ENCODE measurements at regions not wholly inside any gene's neighbourhood (a gene's known extent, or its start where the extent isn't known, plus 50 kb on each side); places are given as distances from the start of the nearest gene placed in this dataset.
A peak's percentile ranks its signal among the peaks of the same experiment; 100 is the strongest.

GRCh38 chr16:72501739-72502593 lies 330.0 kb upstream of the PMFBP1 start:
- H3K27ac ChIP-seq = no peak overlapping the region
- intact Hi-C loops (cut with DNase I) = no loop called here

DNA sequence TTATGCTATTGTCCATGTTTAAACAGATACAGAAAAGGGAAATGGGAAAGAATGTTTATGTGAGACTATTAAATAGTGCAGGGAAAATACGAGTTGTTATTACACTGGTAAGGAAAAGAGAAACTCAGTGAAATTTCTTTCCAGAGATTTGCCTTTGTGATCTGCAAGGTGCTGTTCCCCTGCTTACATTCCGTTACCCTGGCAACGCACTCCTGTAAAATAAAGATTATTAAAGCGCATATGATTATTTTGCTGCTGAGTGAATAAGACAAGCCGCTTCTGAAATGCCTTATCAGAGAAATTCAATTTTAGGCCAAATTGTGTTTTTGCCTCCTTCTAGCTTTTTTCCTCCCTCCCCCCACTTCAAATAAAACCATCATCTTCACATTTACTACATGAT lies 328.6 kb upstream of the PMFBP1 start:
- no peak for DNase-seq
- Histone ChIP-seq H3K9me3 (no peaks in the 10 kb centered on the region), H3K36me3 (no peaks in the 10 kb centered on the region), H3K27me3 (no peaks in the 10 kb centered on the region), H3K4me1 (ENCODE audit: insufficient read depth) (no peaks in the 10 kb centered on the region), H3K27ac (no peak overlapping the region), H3K4me3 (no peak overlapping the region)
- WGBS, 3 donors = 46 to 60% (median 53%) methylated on average over 5 of the region's 5 CpGs
- intact Hi-C loops (cut with DNase I) = no loop called here
- TF ChIP-seq POLR2A (IDR thresholded peaks at IDR 0.05) = no peak

More at GRCh38 chr16:72501739-72502593, 330.0 kb upstream of the PMFBP1 start:
- 71 to 73% (median 72%) methylated on average over 3 of the region's 3 CpGs for WGBS, 3 donors
- no peaks in the 10 kb centered on the region for H3K36me3 ChIP-seq
- H3K4me3 ChIP-seq = no peak overlapping the region
- no peaks in the 10 kb centered on the region for H3K27me3 ChIP-seq
- peak; percentile 8 to 55 (median 27) for DNase-seq
- TF ChIP-seq POLR2A (IDR thresholded peaks at IDR 0.05) (no peak), CTCF (IDR thresholded peaks at IDR 0.05) (no peak), EP300 (IDR thresholded peaks at IDR 0.05) (no peak)
- no peaks in the 10 kb centered on the region for H3K4me1 ChIP-seq (ENCODE audit: insufficient read depth)
- no peaks in the 10 kb centered on the region for H3K9me3 ChIP-seq

DNA sequence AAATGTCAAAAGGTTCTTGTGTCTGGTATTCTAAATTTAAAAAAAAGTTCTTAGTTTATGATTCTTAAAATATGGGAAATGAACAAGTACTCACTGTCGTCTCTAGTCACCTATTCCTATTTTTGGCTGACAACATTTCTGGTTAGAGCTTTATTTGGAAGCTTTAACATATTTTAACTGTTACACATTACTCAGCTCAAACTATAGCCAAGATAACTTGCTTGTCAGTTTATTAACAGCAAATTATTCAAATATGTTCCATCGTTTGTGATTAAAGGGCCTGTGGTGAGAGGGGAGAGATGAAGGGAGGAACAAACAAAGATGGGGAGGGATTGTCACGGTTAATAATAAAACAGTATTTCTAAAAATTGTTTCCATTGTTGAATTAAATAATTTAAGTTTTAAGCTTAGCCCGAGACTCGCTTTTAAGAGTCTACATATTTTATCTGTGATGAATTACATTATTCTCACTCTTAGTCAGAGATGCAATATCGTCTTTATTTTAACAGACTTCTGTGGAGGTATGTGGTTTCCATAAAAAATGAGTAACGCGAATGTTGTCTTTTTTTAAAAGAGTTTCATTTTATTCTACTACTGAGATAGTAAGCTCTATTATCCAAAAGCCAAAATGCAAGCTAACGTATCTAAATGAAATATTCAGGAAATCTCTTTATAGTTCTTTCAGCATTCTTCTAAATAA lies 321.9 kb upstream of the PMFBP1 start:
- Histone ChIP-seq H3K27me3 (no peaks in the 10 kb centered on the region), H3K4me3 (no peak overlapping the region), H3K27ac (no peak overlapping the region), H3K4me1 (ENCODE audit: insufficient read depth) (peaks cover 1% of the 10 kb centered on the region), H3K36me3 (no peaks in the 10 kb centered on the region), H3K9me3 (no peaks in the 10 kb centered on the region)
- no peak for TF ChIP-seq EP300 (IDR thresholded peaks at IDR 0.05)
- no peak for TF ChIP-seq POLR2A (IDR thresholded peaks at IDR 0.05)
- no peak for TF ChIP-seq CTCF (IDR thresholded peaks at IDR 0.05)
- intact Hi-C loops (cut with DNase I) = no loop called here
- 32 to 47% (median 35%) methylated on average over 9 of the region's 9 CpGs for WGBS, 3 donors
- no peak for DNase-seq

GRCh38 chr16:72487283-72487682 lies 315.3 kb upstream of the PMFBP1 start:
- Histone ChIP-seq H3K36me3 (no peaks in the 10 kb centered on the region), H3K27me3 (no peaks in the 10 kb centered on the region), H3K9me3 (no peaks in the 10 kb centered on the region), H3K4me3 (no peak overlapping the region), H3K27ac (no peak overlapping the region), H3K4me1 (ENCODE audit: insufficient read depth) (no peaks in the 10 kb centered on the region)
- TF ChIP-seq CTCF (IDR thresholded peaks at IDR 0.05) (no peak), EP300 (IDR thresholded peaks at IDR 0.05) (no peak), POLR2A (IDR thresholded peaks at IDR 0.05) (no peak)
- DNase-seq = no peak
- WGBS, 3 donors = 88 to 97% (median 97%) methylated on average over 1 of the region's 1 CpG
- intact Hi-C loops (cut with DNase I) = no loop called here

GRCh38 chr16:72482695-72483094 lies 310.7 kb upstream of the PMFBP1 start:
- TF ChIP-seq POLR2A (IDR thresholded peaks at IDR 0.05) (no peak), EP300 (IDR thresholded peaks at IDR 0.05) (no peak), CTCF (IDR thresholded peaks at IDR 0.05) (no peak)
- WGBS, 3 donors = 65 to 67% (median 67%) methylated on average over 3 of the region's 3 CpGs
- intact Hi-C loops (cut with DNase I) = no loop called here
- Histone ChIP-seq H3K9me3 (no peaks in the 10 kb centered on the region), H3K36me3 (no peaks in the 10 kb centered on the region), H3K27ac (no peak overlapping the region), H3K27me3 (no peaks in the 10 kb centered on the region), H3K4me3 (no peak overlapping the region), H3K4me1 (ENCODE audit: insufficient read depth) (no peaks in the 10 kb centered on the region)
- DNase-seq = no peak
